B cell (primary cell): ENCODE measurements at regions not wholly inside any gene's neighbourhood (a gene's known extent, or its start where the extent isn't known, plus 50 kb on each side); places are given as distances from the start of the nearest gene placed in this dataset.

Experiments
- ATAC-seq: fragments of 200-7000 bp; cut with Tn5 transposase; one replicate; pipeline ENCODE4 v1.10.0; 2021; ENCODE audit warnings: low read depth, mild to moderate bottlenecking, moderate number of reproducible peaks, moderate library complexity
- CTCF ChIA-PET: fragments of 350-600 bp; sonication (Branson Sonifier 250); formaldehyde crosslinking; loops from one replicate; lab custom pipeline; 2021; ENCODE audit warnings: antibody characterized with exemption, inconsistent platforms; lab: Charles Lee
- POLR2A ChIA-PET: fragments of 350-600 bp; sonication (Branson Sonifier 250); formaldehyde crosslinking; loops from one replicate; lab custom pipeline; 2021; ENCODE audit warnings: antibody characterized with exemption; lab: Charles Lee
- DNase-seq: peaks from one replicate; pipeline ENCODE4 v3.0.0; 2013
- H2AFZ ChIP-seq: 2 replicates; pipeline ENCODE4 v1.6.1; 2012; ENCODE audit warnings: mild to moderate bottlenecking, low read depth, low read length; ENCODE audit not compliant: insufficient read depth, poor library complexity, severe bottlenecking
- H3K27ac ChIP-seq, 2 donors: 1 replicate in 1 of 2; 2 replicates in 1 of 2; pipeline ENCODE4 v1.5.1; 2012 to 2013; ENCODE audit warnings: low read length in 2 of 2, mild to moderate bottlenecking in 2 of 2, moderate library complexity in 1 of 2
- H3K27me3 ChIP-seq, 4 experiments: fragments of 200-600 bp in 1 of 4; sonication (generic) in 1 of 4; replicated peaks in 1 of 4; 1 replicate in 2 of 4; 2 replicates in 2 of 4; pipeline versions ENCODE4 v1.6.1 to v1.7.0; 2013 to 2016; ENCODE audit warnings: low read length in 3 of 4, mild to moderate bottlenecking in 2 of 4, mixed read lengths in 1 of 4, moderate library complexity in 1 of 4; ENCODE audit not compliant: insufficient read depth in 4 of 4, control insufficient read depth in 3 of 4; ENCODE audit errors: control extremely low read depth in 1 of 4
- H3K36me3 ChIP-seq, 2 experiments: replicated peaks in 1 of 2; 1 replicate in 1 of 2; 2 replicates in 1 of 2; pipeline versions ENCODE4 v1.6.1 to v1.7.1; 2013; ENCODE audit warnings: low read length in 1 of 2; ENCODE audit not compliant: insufficient read depth in 2 of 2, control insufficient read depth in 1 of 2; ENCODE audit errors: control extremely low read depth in 1 of 2, extremely low read depth in 1 of 2
- H3K4me1 ChIP-seq, 2 donors: fragments of 200-600 bp in 1 of 2; sonication (generic) in 1 of 2; 1 replicate in 1 of 2; 2 replicates in 1 of 2; pipeline versions ENCODE4 v1.5.1 to v1.6.1; 2013 to 2017; ENCODE audit warnings: low read length in 2 of 2; ENCODE audit not compliant: control insufficient read depth in 2 of 2, insufficient read depth in 2 of 2
- H3K4me2 ChIP-seq: replicated peaks from 2 replicates; pipeline ENCODE3; 2012; ENCODE audit warnings: mild to moderate bottlenecking, low read depth, low read length; ENCODE audit not compliant: poor library complexity, severe bottlenecking
- H3K4me3 ChIP-seq, 5 experiments: fragments of 200-600 bp in 1 of 5; sonication (generic) in 1 of 5; 1 replicate in 3 of 5; 2 replicates in 2 of 5; pipeline versions ENCODE4 v1.5.1 to v1.7.0; 2011 to 2016; ENCODE audit warnings: low read length in 4 of 5, mild to moderate bottlenecking in 4 of 5, low read depth in 2 of 5, control low read depth in 1 of 5, moderate library complexity in 1 of 5; ENCODE audit not compliant: insufficient read depth in 1 of 5; ENCODE audit errors: control extremely low read depth in 1 of 5, extremely low read depth in 1 of 5
- H3K79me2 ChIP-seq: fragments of 200-600 bp; sonication (generic); one replicate; pipeline ENCODE4 v1.6.0; 2016; ENCODE audit warnings: low read length; ENCODE audit not compliant: control insufficient read depth, insufficient read depth
- H3K9ac ChIP-seq: fragments of 200-600 bp; sonication (generic); 2 replicates; pipeline ENCODE4 v1.6.1; 2017; ENCODE audit warnings: mild to moderate bottlenecking, low read length, moderate library complexity
- H3K9me3 ChIP-seq, 3 donors: one replicate each; pipeline versions ENCODE4 v1.6.1 to v1.7.1; 2013; ENCODE audit warnings: low read length in 2 of 3; ENCODE audit not compliant: control insufficient read depth in 2 of 3, insufficient read depth in 1 of 3; ENCODE audit errors: control extremely low read depth in 1 of 3
- H4K20me1 ChIP-seq: 2 replicates; pipeline ENCODE4 v1.6.0; 2012; ENCODE audit warnings: mild to moderate bottlenecking, low read length; ENCODE audit not compliant: insufficient read depth, control insufficient read depth, poor library complexity, severe bottlenecking
- H3K27ac Mint-ChIP-seq: one replicate; pipeline ENCODE4 v1.8.0; 2021; ENCODE audit warnings: mixed read lengths
- H3K27me3 Mint-ChIP-seq: one replicate; pipeline ENCODE4 v1.8.0; 2021; ENCODE audit warnings: mixed read lengths
- H3K4me1 Mint-ChIP-seq: one replicate; pipeline ENCODE4 v1.8.0; 2021; ENCODE audit warnings: mixed read lengths
- H3K4me3 Mint-ChIP-seq: one replicate; pipeline ENCODE4 v1.8.0; 2021; ENCODE audit warnings: mixed read lengths
- H3K9me3 Mint-ChIP-seq: one replicate; pipeline ENCODE4 v1.8.0; 2022; ENCODE audit warnings: mixed read lengths; ENCODE audit not compliant: insufficient read depth
- CTCF ChIP-seq: fragments of 200-600 bp; IDR thresholded peaks from one replicate; pipeline ENCODE4 v1.8.0; 2022; ENCODE audit warnings: antibody characterized with exemption, mild to moderate bottlenecking
- EZH2 ChIP-seq: IDR thresholded peaks from 2 replicates; pipeline ENCODE4 v1.6.1; 2012; ENCODE audit warnings: borderline replicate concordance, low read depth, mild to moderate bottlenecking, moderate library complexity, low read length; ENCODE audit not compliant: insufficient read depth, poor library complexity, severe bottlenecking
- WGBS: methylation state at CpG from one replicate; pipeline ENCODE4 v1.1.5; 2013; ENCODE audit warnings: missing lambda C conversion rate; ENCODE audit not compliant: insufficient coverage; 5-methylcytosine and 5-hydroxymethylcytosine counted together
- intact Hi-C: fragments of 100-400 bp; cut with micrococcal nuclease; formaldehyde crosslinking; loops from one replicate; pipeline ENCODE4 v1.10.0; 2022

- DNase-seq (no peak), ATAC-seq (no peak)
- intact Hi-C loops = no loop called here
- Histone ChIP-seq H3K36me3 (no peaks in the 10 kb centered on the region), H2AFZ (no peak overlapping the region), H3K4me2 (no peak overlapping the region), H3K9me3 (peaks cover 0 to 2% (median 0%) of the 10 kb centered on the region in 3 donors), H3K4me3 (no peak overlapping the region), H3K79me2 (no peaks in the 10 kb centered on the region), H3K9ac (no peak overlapping the region), H3K27me3 (no peaks in the 10 kb centered on the region), H3K27ac (no peak overlapping the region), H4K20me1 (no peaks in the 10 kb centered on the region), H3K4me1 (no peaks in the 10 kb centered on the region)
- Mint-ChIP-seq H3K9me3 (peaks cover 6% of the 10 kb centered on the region), H3K4me1 (no peaks in the 10 kb centered on the region), H3K27ac (no peak overlapping the region), H3K4me3 (no peak overlapping the region), H3K27me3 (no peaks in the 10 kb centered on the region)
- POLR2A ChIA-PET = no interaction called here
- CTCF ChIA-PET = no interaction called here
- TF ChIP-seq CTCF (no peak), EZH2 (no peak)
Measured at GRCh38 chr3:147864754-147865354, 455.7 kb downstream of the ZIC1 start.

- WGBS = no CpG with 5 or more reads among the region's 1 CpG
- no peak overlapping the region for H2AFZ ChIP-seq
Measured at GRCh38 chr3:147866561-147866960, 457.4 kb downstream of the ZIC1 start.

More at GRCh38 chr3:147866561-147866960, 457.4 kb downstream of the ZIC1 start:
- CTCF ChIA-PET = no interaction called here
- no peaks in the 10 kb centered on the region for H3K4me1 Mint-ChIP-seq
- Histone ChIP-seq H3K9me3 (peaks cover 0 to 2% (median 0%) of the 10 kb centered on the region in 3 donors), H4K20me1 (no peaks in the 10 kb centered on the region), H3K27me3 (no peaks in the 10 kb centered on the region), H3K9ac (no peak overlapping the region), H3K4me2 (no peak overlapping the region), H3K36me3 (no peaks in the 10 kb centered on the region), H3K4me1 (no peaks in the 10 kb centered on the region), H3K79me2 (no peaks in the 10 kb centered on the region), H3K27ac (no peak overlapping the region), H3K4me3 (no peak overlapping the region)
- DNase-seq (no peak), ATAC-seq (no peak)
- peaks cover 6% of the 10 kb centered on the region for H3K9me3 Mint-ChIP-seq
- TF ChIP-seq EZH2 = no peak
- TF ChIP-seq CTCF = no peak
- no peak overlapping the region for H3K27ac Mint-ChIP-seq
- no peak overlapping the region for H3K4me3 Mint-ChIP-seq
- intact Hi-C loops = no loop called here
- no peaks in the 10 kb centered on the region for H3K27me3 Mint-ChIP-seq
- POLR2A ChIA-PET = no interaction called here
